Endothelial cell of umbilical vein (primary cell): ENCODE measurements at regions not wholly inside any gene's neighbourhood (a gene's known extent, or its start where the extent isn't known, plus 50 kb on each side); places are given as distances from the start of the nearest gene placed in this dataset.

Source experiments
- BruUV-seq: library from RNA; stranded (reverse); fragments of 400-500 nt; replicated peaks from 2 replicates; lab custom pipeline; 2021; lab: Mats Ljungman, UMichigan
- CTCF ChIA-PET: fragments of 300-600, 350-600 bp; sonication (Branson Sonifier 250); formaldehyde crosslinking; loops from one replicate; lab custom pipeline; 2021; ENCODE audit warnings: antibody characterized with exemption, inconsistent platforms; lab: Charles Lee
- POLR2A ChIA-PET: fragments of 300-600, 350-600 bp; sonication (Branson Sonifier 250); formaldehyde crosslinking; loops from one replicate; lab custom pipeline; 2021; ENCODE audit warnings: antibody characterized with exemption, inconsistent platforms; lab: Charles Lee
- DNase-seq: peaks from one replicate; pipeline ENCODE4 v3.0.0-alpha.2; 2011; ENCODE audit warnings: low read depth, low spot score
- FAIRE-seq: peaks from 2 replicates; lab custom pipeline; 2011; peaks lifted over from hg19 to GRCh38; lab: Jason Lieb, UNC
- H2AFZ ChIP-seq: 2 replicates; pipeline ENCODE4 v1.6.0; 2012; ENCODE audit warnings: low read depth, low read length, control low read depth, inconsistent platforms
- H3K27ac ChIP-seq: 2 replicates; pipeline ENCODE4 v1.5.1; 2011; ENCODE audit warnings: low read depth, mild to moderate bottlenecking, control low read depth, low read length, moderate library complexity; ENCODE audit not compliant: insufficient read depth
- H3K27me3 ChIP-seq, 2 experiments: 2 replicates each; pipeline versions ENCODE4 v1.6.0 to v1.6.1; 2011; ENCODE audit warnings: low read length in 2 of 2, mixed read lengths in 1 of 2; ENCODE audit not compliant: control insufficient read depth in 2 of 2, insufficient read depth in 2 of 2
- H3K36me3 ChIP-seq, 2 experiments: 2 replicates in 1 of 2; 3 replicates in 1 of 2; pipeline ENCODE4 v1.5.1; 2011; ENCODE audit warnings: low read length in 2 of 2, mild to moderate bottlenecking in 1 of 2, moderate library complexity in 1 of 2; ENCODE audit not compliant: control insufficient read depth in 2 of 2, insufficient read depth in 2 of 2; ENCODE audit errors: extremely low read depth in 1 of 2
- H3K4me1 ChIP-seq: 3 replicates; pipeline ENCODE4 v1.5.1; 2011; ENCODE audit warnings: mild to moderate bottlenecking, low read length; ENCODE audit not compliant: control insufficient read depth, insufficient read depth; ENCODE audit errors: extremely low read depth
- H3K4me2 ChIP-seq: 2 replicates; pipeline ENCODE4 v1.6.1; 2011; ENCODE audit warnings: low read length, control low read depth, mixed read lengths; ENCODE audit not compliant: insufficient read depth
- H3K4me3 ChIP-seq, 3 experiments: fragments of 200-600 bp in 1 of 3; sonication (generic), shearing (Covaris generic) in 1 of 3; replicated peaks in 1 of 3; 2 replicates each; pipeline ENCODE4 v1.5.1; 2011 to 2016; ENCODE audit warnings: control low read depth in 3 of 3, low read length in 3 of 3, mild to moderate bottlenecking in 2 of 3, inconsistent platforms in 1 of 3, low read depth in 1 of 3, moderate library complexity in 1 of 3; ENCODE audit not compliant: insufficient read depth in 1 of 3
- H3K79me2 ChIP-seq: 2 replicates; pipeline ENCODE4 v1.6.0; 2012; ENCODE audit warnings: low read length, inconsistent platforms; ENCODE audit not compliant: control insufficient read depth, insufficient read depth
- H3K9ac ChIP-seq: replicated peaks from 2 replicates; pipeline ENCODE3; 2011; ENCODE audit warnings: low read length, control low read depth; ENCODE audit not compliant: insufficient read depth; ENCODE audit errors: extremely low read depth
- H3K9me1 ChIP-seq: replicated peaks from 3 replicates; pipeline ENCODE4 v1.6.0; 2011; ENCODE audit warnings: mild to moderate bottlenecking, low read length; ENCODE audit not compliant: control insufficient read depth, insufficient read depth; ENCODE audit errors: extremely low read depth
- H3K9me3 ChIP-seq: replicated peaks from 2 replicates; pipeline ENCODE4 v1.5.1; 2012; ENCODE audit warnings: low read length, inconsistent platforms; ENCODE audit not compliant: control insufficient read depth, insufficient read depth
- H4K20me1 ChIP-seq: replicated peaks from 2 replicates; pipeline ENCODE3; 2011; ENCODE audit warnings: mild to moderate bottlenecking, low read length; ENCODE audit not compliant: control insufficient read depth, insufficient read depth; ENCODE audit errors: extremely low read depth
- FOS ChIP-seq: IDR thresholded peaks from 2 replicates; pipeline ENCODE4 v1.6.1; 2011; ENCODE audit warnings: mild to moderate bottlenecking, low read length, moderate library complexity, borderline replicate concordance; ENCODE audit not compliant: insufficient read depth
- JUN ChIP-seq: IDR thresholded peaks from 2 replicates; pipeline ENCODE4 v1.6.1; 2011; ENCODE audit warnings: borderline replicate concordance, low read depth; ENCODE audit not compliant: insufficient read length, insufficient read depth
- MYC ChIP-seq: IDR thresholded peaks from one replicate; pipeline ENCODE4 v1.6.1; 2011; ENCODE audit warnings: mild to moderate bottlenecking, low read depth, low read length
- POLR2A ChIP-seq: IDR thresholded peaks from 2 replicates; pipeline ENCODE4 v1.6.1; 2012; ENCODE audit warnings: low read depth, mild to moderate bottlenecking, control low read depth, low read length
- POLR2AphosphoS5 ChIP-seq: IDR thresholded peaks from 2 replicates; pipeline ENCODE4 v1.6.1; 2012; ENCODE audit warnings: low read depth, mild to moderate bottlenecking, control low read depth, low read length, moderate library complexity; ENCODE audit not compliant: insufficient read depth
- dilution Hi-C: fragments of 300-500 bp; cut with MboI; formaldehyde crosslinking; loops from one replicate; pipeline ENCODE4 v1.15.0; 2019; ENCODE audit warnings: low sequenced_read_pairs; ENCODE audit not compliant: extremely low pct_ligation_motif_present
- intact Hi-C: fragments of 100-400 bp; cut with micrococcal nuclease; formaldehyde crosslinking; loops from one replicate; pipeline ENCODE4 v1.10.0; 2022
- TF ChIP-seq, protein P1 (sequence below): IDR thresholded peaks from 2 replicates; pipeline ENCODE4 v1.6.1; 2011; ENCODE audit not compliant: insufficient read depth, insufficient read length

DNA sequence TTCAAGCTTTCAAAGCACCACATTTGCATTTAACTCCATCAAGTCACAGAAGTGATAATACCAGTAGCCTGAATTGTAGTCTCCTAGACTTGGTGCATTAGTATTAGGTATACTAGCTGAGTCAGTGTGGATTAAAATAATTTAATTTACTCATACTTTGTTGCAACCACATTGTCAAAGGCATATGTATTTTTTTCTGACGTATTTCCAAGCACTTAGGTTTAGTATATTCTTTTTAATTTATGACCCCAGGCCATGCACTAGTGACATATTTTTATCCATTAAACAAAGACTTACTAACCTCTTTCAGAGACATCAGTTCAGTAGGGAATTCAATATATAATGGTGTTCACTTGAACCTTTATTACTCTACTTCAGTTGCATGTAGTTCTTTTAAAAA lies 1894.5 kb downstream of the NCAM2 start:
- Histone ChIP-seq H3K4me1 (peaks cover 35% of the 10 kb centered on the region), H3K27me3 (no peaks in the 10 kb centered on the region), H3K9ac (peak overlapping the region; percentile 34), H3K36me3 (no peaks in the 10 kb centered on the region), H3K9me1 (no peaks in the 10 kb centered on the region), H3K4me3 (no peak overlapping the region), H3K4me2 (peak overlapping the region; percentile 52), H4K20me1 (no peaks in the 10 kb centered on the region), H3K79me2 (no peaks in the 10 kb centered on the region), H2AFZ (peak overlapping the region; percentile 52), H3K9me3 (no peaks in the 10 kb centered on the region), H3K27ac (peak overlapping the region; percentile 79)
- TF ChIP-seq POLR2A: no peak
- no peak for TF ChIP-seq JUN
- no peak for TF ChIP-seq POLR2AphosphoS5
- TF ChIP-seq MYC: no peak
- TF ChIP-seq, protein P1, sequence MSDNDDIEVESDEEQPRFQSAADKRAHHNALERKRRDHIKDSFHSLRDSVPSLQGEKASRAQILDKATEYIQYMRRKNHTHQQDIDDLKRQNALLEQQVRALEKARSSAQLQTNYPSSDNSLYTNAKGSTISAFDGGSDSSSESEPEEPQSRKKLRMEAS: no peak
- intact Hi-C loops (loop anchor here (1.0 to 2.0 kb wide), 2 partner anchors 8 to 182 kb away; no protein-coding TSS in a partner anchor), dilution Hi-C loops (no loop called here)
- CTCF ChIA-PET: interaction anchor here (1.8 kb wide), 1 partner anchor 8 kb away, joined by 9 read pairs; no protein-coding TSS in a partner anchor
- no TSS peak for BruUV-seq
- DNase-seq (no peak), FAIRE-seq (no peak)
- POLR2A ChIA-PET: no interaction called here

DNA sequence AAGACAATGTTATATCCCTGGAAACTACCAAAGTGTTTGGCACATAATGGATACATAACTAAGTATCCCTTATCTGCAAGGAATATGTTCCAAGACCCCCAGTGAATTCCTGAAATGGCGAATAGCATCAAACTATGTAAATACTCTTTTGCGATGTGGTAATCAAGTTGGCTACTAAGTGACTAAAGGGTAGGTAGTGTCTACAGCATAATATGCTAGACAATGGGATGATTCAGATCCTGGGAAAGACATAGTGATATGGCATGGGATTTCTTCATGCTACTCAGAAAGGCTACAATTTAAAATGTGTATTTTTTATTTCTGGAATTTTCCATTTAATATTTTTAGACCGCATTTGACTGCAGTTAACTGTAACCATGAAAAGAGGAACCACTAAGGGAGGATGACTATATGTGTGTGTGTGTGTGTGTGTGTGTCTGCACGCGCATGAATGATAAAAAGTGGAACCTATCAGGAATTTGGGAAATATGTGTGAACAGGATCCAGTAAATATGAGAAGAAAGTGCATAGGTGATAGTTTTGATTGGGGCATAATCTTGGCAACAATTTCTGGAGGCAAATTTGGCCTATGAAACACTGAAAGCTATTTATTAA lies 1899.9 kb downstream of the NCAM2 start:
- Histone ChIP-seq H3K36me3 (no peaks in the 10 kb centered on the region), H3K9ac (no peak overlapping the region), H3K4me2 (no peak overlapping the region), H3K4me1 (peaks cover 46% of the 10 kb centered on the region), H3K4me3 (no peak overlapping the region), H3K27me3 (no peaks in the 10 kb centered on the region), H3K27ac (peak overlapping the region; percentile 23), H3K9me3 (no peaks in the 10 kb centered on the region), H3K9me1 (no peaks in the 10 kb centered on the region), H4K20me1 (no peaks in the 10 kb centered on the region), H2AFZ (peak overlapping the region; percentile 24), H3K79me2 (no peaks in the 10 kb centered on the region)
- intact Hi-C loops (no loop called here), dilution Hi-C loops (no loop called here)
- no peak for FAIRE-seq
- TF ChIP-seq FOS: peak; percentile 31
- TF ChIP-seq POLR2A: no peak
- no TSS peak for BruUV-seq
- DNase-seq: peak; percentile 44
- POLR2A ChIA-PET: no interaction called here
- CTCF ChIA-PET: no interaction called here
